Right forelimb (tissue), 1 donor: ENCODE measurements at regions not wholly inside any gene's neighbourhood (a gene's known extent, or its start where the extent isn't known, plus 50 kb on each side); places are given as distances from the start of the nearest gene placed in this dataset.

Experiments
- DNase-seq: peaks from one replicate; pipeline ENCODE4 v3.0.0-alpha.2; 2018

- no peak for DNase-seq
Measured at GRCh38 chr7:131110297-131111080, 217.2 kb upstream of the MKLN1 start.

- DNase-seq: no peak
Measured at GRCh38 chr7:131111081-131111576, 216.5 kb upstream of the MKLN1 start.

- no peak for DNase-seq
Measured at GRCh38 chr7:131111792-131112191, 215.9 kb upstream of the MKLN1 start.

- DNase-seq: no peak
Measured at GRCh38 chr7:131112431-131112830, 215.2 kb upstream of the MKLN1 start.

- DNase-seq: no peak
Measured at GRCh38 chr7:131115340-131115739, 212.3 kb upstream of the MKLN1 start.

GRCh38 chr7:131117439-131117838 is 210.2 kb upstream of the MKLN1 start:
- no peak for DNase-seq

GRCh38 chr7:131119381-131119780 is 208.3 kb upstream of the MKLN1 start:
- DNase-seq: no peak

GRCh38 chr7:131122394-131122793 is 205.3 kb upstream of the MKLN1 start:
- DNase-seq: no peak

- no peak for DNase-seq
Measured at GRCh38 chr7:131124001-131124629, 203.6 kb upstream of the MKLN1 start.

GRCh38 chr7:131124867-131125266 is 202.8 kb upstream of the MKLN1 start:
- DNase-seq: no peak

- DNase-seq: no peak
Measured at GRCh38 chr7:131130324-131130723, 197.4 kb upstream of the MKLN1 start.

GRCh38 chr7:131131012-131131745 is 196.5 kb upstream of the MKLN1 start:
- DNase-seq: no peak

- DNase-seq: no peak
Measured at GRCh38 chr7:131131746-131132431, 195.8 kb upstream of the MKLN1 start.

- no peak for DNase-seq
Measured at GRCh38 chr7:131139462-131139861, 188.2 kb upstream of the MKLN1 start.

- DNase-seq: no peak
Measured at GRCh38 chr7:131141443-131141967, 186.2 kb upstream of the MKLN1 start.

- no peak for DNase-seq
Measured at GRCh38 chr7:131143869-131144268, 183.8 kb upstream of the MKLN1 start.

- DNase-seq: no peak
Measured at GRCh38 chr7:131145026-131145425, 182.7 kb upstream of the MKLN1 start.

- DNase-seq: no peak
Measured at GRCh38 chr7:131145770-131146169, 181.9 kb upstream of the MKLN1 start.

GRCh38 chr7:131147604-131148003 is 180.1 kb upstream of the MKLN1 start:
- no peak for DNase-seq

- DNase-seq: no peak
Measured at GRCh38 chr7:131148258-131148657, 179.4 kb upstream of the MKLN1 start.

- no peak for DNase-seq
Measured at GRCh38 chr7:131148708-131149428, 178.8 kb upstream of the MKLN1 start.

- DNase-seq: no peak
Measured at GRCh38 chr7:131149429-131149773, 178.3 kb upstream of the MKLN1 start.
